B cell (primary cell): ENCODE measurements at regions not wholly inside any gene's neighbourhood (a gene's known extent, or its start where the extent isn't known, plus 50 kb on each side); places are given as distances from the start of the nearest gene placed in this dataset.

Experiments used
- ATAC-seq: fragments of 200-7000 bp; cut with Tn5 transposase; one replicate; pipeline ENCODE4 v1.10.0; 2021; ENCODE audit warnings: low read depth, mild to moderate bottlenecking, moderate number of reproducible peaks, moderate library complexity
- CTCF ChIA-PET: fragments of 350-600 bp; sonication (Branson Sonifier 250); formaldehyde crosslinking; loops from one replicate; lab custom pipeline; 2021; ENCODE audit warnings: antibody characterized with exemption, inconsistent platforms; lab: Charles Lee
- POLR2A ChIA-PET: fragments of 350-600 bp; sonication (Branson Sonifier 250); formaldehyde crosslinking; loops from one replicate; lab custom pipeline; 2021; ENCODE audit warnings: antibody characterized with exemption; lab: Charles Lee
- DNase-seq: peaks from one replicate; pipeline ENCODE4 v3.0.0; 2013
- H2AFZ ChIP-seq: 2 replicates; pipeline ENCODE4 v1.6.1; 2012; ENCODE audit warnings: mild to moderate bottlenecking, low read depth, low read length; ENCODE audit not compliant: insufficient read depth, poor library complexity, severe bottlenecking
- H3K27ac ChIP-seq, 2 donors: 1 replicate in 1 of 2; 2 replicates in 1 of 2; pipeline ENCODE4 v1.5.1; 2012 to 2013; ENCODE audit warnings: low read length in 2 of 2, mild to moderate bottlenecking in 2 of 2, moderate library complexity in 1 of 2
- H3K27me3 ChIP-seq, 4 experiments: fragments of 200-600 bp in 1 of 4; sonication (generic) in 1 of 4; replicated peaks in 1 of 4; 1 replicate in 2 of 4; 2 replicates in 2 of 4; pipeline versions ENCODE4 v1.6.1 to v1.7.0; 2013 to 2016; ENCODE audit warnings: low read length in 3 of 4, mild to moderate bottlenecking in 2 of 4, mixed read lengths in 1 of 4, moderate library complexity in 1 of 4; ENCODE audit not compliant: insufficient read depth in 4 of 4, control insufficient read depth in 3 of 4; ENCODE audit errors: control extremely low read depth in 1 of 4
- H3K36me3 ChIP-seq, 2 experiments: replicated peaks in 1 of 2; 1 replicate in 1 of 2; 2 replicates in 1 of 2; pipeline versions ENCODE4 v1.6.1 to v1.7.1; 2013; ENCODE audit warnings: low read length in 1 of 2; ENCODE audit not compliant: insufficient read depth in 2 of 2, control insufficient read depth in 1 of 2; ENCODE audit errors: control extremely low read depth in 1 of 2, extremely low read depth in 1 of 2
- H3K4me1 ChIP-seq, 2 donors: fragments of 200-600 bp in 1 of 2; sonication (generic) in 1 of 2; 1 replicate in 1 of 2; 2 replicates in 1 of 2; pipeline versions ENCODE4 v1.5.1 to v1.6.1; 2013 to 2017; ENCODE audit warnings: low read length in 2 of 2; ENCODE audit not compliant: control insufficient read depth in 2 of 2, insufficient read depth in 2 of 2
- H3K4me2 ChIP-seq: replicated peaks from 2 replicates; pipeline ENCODE3; 2012; ENCODE audit warnings: mild to moderate bottlenecking, low read depth, low read length; ENCODE audit not compliant: poor library complexity, severe bottlenecking
- H3K4me3 ChIP-seq, 5 experiments: fragments of 200-600 bp in 1 of 5; sonication (generic) in 1 of 5; 1 replicate in 3 of 5; 2 replicates in 2 of 5; pipeline versions ENCODE4 v1.5.1 to v1.7.0; 2011 to 2016; ENCODE audit warnings: low read length in 4 of 5, mild to moderate bottlenecking in 4 of 5, low read depth in 2 of 5, control low read depth in 1 of 5, moderate library complexity in 1 of 5; ENCODE audit not compliant: insufficient read depth in 1 of 5; ENCODE audit errors: control extremely low read depth in 1 of 5, extremely low read depth in 1 of 5
- H3K79me2 ChIP-seq: fragments of 200-600 bp; sonication (generic); one replicate; pipeline ENCODE4 v1.6.0; 2016; ENCODE audit warnings: low read length; ENCODE audit not compliant: control insufficient read depth, insufficient read depth
- H3K9ac ChIP-seq: fragments of 200-600 bp; sonication (generic); 2 replicates; pipeline ENCODE4 v1.6.1; 2017; ENCODE audit warnings: mild to moderate bottlenecking, low read length, moderate library complexity
- H3K9me3 ChIP-seq, 3 donors: one replicate each; pipeline versions ENCODE4 v1.6.1 to v1.7.1; 2013; ENCODE audit warnings: low read length in 2 of 3; ENCODE audit not compliant: control insufficient read depth in 2 of 3, insufficient read depth in 1 of 3; ENCODE audit errors: control extremely low read depth in 1 of 3
- H4K20me1 ChIP-seq: 2 replicates; pipeline ENCODE4 v1.6.0; 2012; ENCODE audit warnings: mild to moderate bottlenecking, low read length; ENCODE audit not compliant: insufficient read depth, control insufficient read depth, poor library complexity, severe bottlenecking
- H3K27ac Mint-ChIP-seq: one replicate; pipeline ENCODE4 v1.8.0; 2021; ENCODE audit warnings: mixed read lengths
- H3K27me3 Mint-ChIP-seq: one replicate; pipeline ENCODE4 v1.8.0; 2021; ENCODE audit warnings: mixed read lengths
- H3K4me1 Mint-ChIP-seq: one replicate; pipeline ENCODE4 v1.8.0; 2021; ENCODE audit warnings: mixed read lengths
- H3K4me3 Mint-ChIP-seq: one replicate; pipeline ENCODE4 v1.8.0; 2021; ENCODE audit warnings: mixed read lengths
- H3K9me3 Mint-ChIP-seq: one replicate; pipeline ENCODE4 v1.8.0; 2022; ENCODE audit warnings: mixed read lengths; ENCODE audit not compliant: insufficient read depth
- EZH2 ChIP-seq: IDR thresholded peaks from 2 replicates; pipeline ENCODE4 v1.6.1; 2012; ENCODE audit warnings: borderline replicate concordance, low read depth, mild to moderate bottlenecking, moderate library complexity, low read length; ENCODE audit not compliant: insufficient read depth, poor library complexity, severe bottlenecking
- WGBS: methylation state at CpG from one replicate; pipeline ENCODE4 v1.1.5; 2013; ENCODE audit warnings: missing lambda C conversion rate; ENCODE audit not compliant: insufficient coverage; 5-methylcytosine and 5-hydroxymethylcytosine counted together
- intact Hi-C: fragments of 100-400 bp; cut with micrococcal nuclease; formaldehyde crosslinking; loops from one replicate; pipeline ENCODE4 v1.10.0; 2022
- TF ChIP-seq, protein P1 (sequence below): fragments of 200-600 bp; IDR thresholded peaks from one replicate; pipeline ENCODE4 v1.8.0; 2022; ENCODE audit warnings: antibody characterized with exemption, mild to moderate bottlenecking

DNA sequence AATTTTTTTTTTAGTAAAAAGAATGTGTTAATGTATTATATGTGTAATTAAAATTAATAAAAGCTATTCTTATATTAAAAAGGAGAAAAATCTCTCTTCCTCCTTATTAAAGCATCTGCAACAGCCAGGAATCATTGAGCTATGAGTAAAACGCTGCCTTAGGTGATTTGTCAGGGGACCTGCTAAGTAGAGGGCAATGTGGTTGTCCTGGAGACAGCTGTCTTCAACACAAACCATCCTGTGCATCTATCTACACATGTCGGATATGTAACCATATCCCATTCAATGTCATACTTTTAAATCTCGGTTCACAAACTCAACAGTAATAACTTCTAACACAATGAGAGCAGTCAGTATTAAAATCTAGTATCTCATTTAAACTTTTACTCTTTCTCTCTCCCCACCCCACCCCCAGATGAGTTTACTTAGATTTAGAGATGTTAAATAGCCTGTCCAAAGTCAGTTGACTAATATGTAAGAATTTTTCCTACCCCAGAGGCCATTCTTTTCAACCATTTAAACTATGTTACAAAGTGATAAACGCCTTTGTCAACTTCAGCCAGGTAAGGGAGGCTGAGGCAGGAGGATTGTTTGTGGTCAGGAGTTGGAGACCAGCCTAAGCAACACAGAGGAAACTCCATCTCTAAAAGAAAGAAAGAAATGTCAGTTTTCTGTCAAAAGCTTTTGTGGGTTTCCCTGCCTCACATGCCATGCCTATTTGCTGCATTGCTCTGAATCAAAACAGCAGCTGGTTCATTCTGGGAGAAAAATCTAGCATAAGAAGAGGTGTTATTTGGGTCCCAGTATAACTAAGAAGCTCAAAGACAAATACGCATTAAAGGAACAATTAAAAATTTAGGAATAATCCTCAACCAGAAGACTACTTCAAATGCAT is 413.7 kb upstream of the CCDC196 start:
- no peak overlapping the region for H3K27ac Mint-ChIP-seq
- Histone ChIP-seq H3K4me2 (no peak overlapping the region), H3K27ac (no peak overlapping the region), H3K36me3 (no peaks in the 10 kb centered on the region), H3K4me3 (no peak overlapping the region), H3K4me1 (no peaks in the 10 kb centered on the region), H3K79me2 (no peaks in the 10 kb centered on the region), H3K9me3 (no peaks in the 10 kb centered on the region), H4K20me1 (no peaks in the 10 kb centered on the region), H3K9ac (no peak overlapping the region), H3K27me3 (peaks cover 0 to 4% (median 0%) of the 10 kb centered on the region in 4 experiments), H2AFZ (no peak overlapping the region)
- POLR2A ChIA-PET: no interaction called here
- intact Hi-C loops: no loop called here
- H3K27me3 Mint-ChIP-seq: peaks cover 21% of the 10 kb centered on the region
- H3K4me1 Mint-ChIP-seq: no peaks in the 10 kb centered on the region
- CTCF ChIA-PET: interaction anchor here (1.0 to 4.7 kb wide), 6 partner anchors 114 to 1090 kb away, joined by 3 to 45 read pairs (median 8); partner anchors contain the start of gene FUT8
- ATAC-seq (no peak), DNase-seq (no peak)
- TF ChIP-seq, protein P1, sequence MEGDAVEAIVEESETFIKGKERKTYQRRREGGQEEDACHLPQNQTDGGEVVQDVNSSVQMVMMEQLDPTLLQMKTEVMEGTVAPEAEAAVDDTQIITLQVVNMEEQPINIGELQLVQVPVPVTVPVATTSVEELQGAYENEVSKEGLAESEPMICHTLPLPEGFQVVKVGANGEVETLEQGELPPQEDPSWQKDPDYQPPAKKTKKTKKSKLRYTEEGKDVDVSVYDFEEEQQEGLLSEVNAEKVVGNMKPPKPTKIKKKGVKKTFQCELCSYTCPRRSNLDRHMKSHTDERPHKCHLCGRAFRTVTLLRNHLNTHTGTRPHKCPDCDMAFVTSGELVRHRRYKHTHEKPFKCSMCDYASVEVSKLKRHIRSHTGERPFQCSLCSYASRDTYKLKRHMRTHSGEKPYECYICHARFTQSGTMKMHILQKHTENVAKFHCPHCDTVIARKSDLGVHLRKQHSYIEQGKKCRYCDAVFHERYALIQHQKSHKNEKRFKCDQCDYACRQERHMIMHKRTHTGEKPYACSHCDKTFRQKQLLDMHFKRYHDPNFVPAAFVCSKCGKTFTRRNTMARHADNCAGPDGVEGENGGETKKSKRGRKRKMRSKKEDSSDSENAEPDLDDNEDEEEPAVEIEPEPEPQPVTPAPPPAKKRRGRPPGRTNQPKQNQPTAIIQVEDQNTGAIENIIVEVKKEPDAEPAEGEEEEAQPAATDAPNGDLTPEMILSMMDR: no peak
- no peak for TF ChIP-seq EZH2
- H3K4me3 Mint-ChIP-seq: no peak overlapping the region
- WGBS: 100% methylated on average over 2 of the region's 5 CpGs
- no peaks in the 10 kb centered on the region for H3K9me3 Mint-ChIP-seq

DNA sequence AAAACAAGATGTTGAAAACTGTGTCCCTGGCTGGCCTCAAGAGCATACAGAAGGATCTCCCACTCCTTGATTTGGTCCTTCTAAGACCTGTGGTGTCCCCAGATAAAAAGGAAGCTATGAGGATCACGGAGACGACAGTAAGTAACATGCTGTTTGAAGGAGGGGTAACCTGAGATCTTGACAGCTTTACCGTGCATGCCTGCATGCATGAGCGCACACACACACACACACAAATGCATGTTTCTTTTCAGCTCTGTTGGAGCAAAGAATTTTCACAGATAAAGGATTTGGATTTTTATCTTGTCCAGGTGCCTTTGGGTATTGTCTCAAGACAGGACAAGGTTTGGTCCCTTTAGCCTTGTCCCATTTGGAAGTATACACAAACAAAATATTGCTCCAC is 411.6 kb upstream of the CCDC196 start:
- peaks cover 0 to 4% (median 0%) of the 10 kb centered on the region in 4 experiments for H3K27me3 ChIP-seq
- TF ChIP-seq EZH2: no peak
- TF ChIP-seq, protein P1: no peak
- intact Hi-C loops: no loop called here
- no peaks in the 10 kb centered on the region for H3K9me3 Mint-ChIP-seq
- H3K27me3 Mint-ChIP-seq: peaks cover 22% of the 10 kb centered on the region
- H3K36me3 ChIP-seq: no peaks in the 10 kb centered on the region
- H3K4me2 ChIP-seq: no peak overlapping the region
- H3K27ac Mint-ChIP-seq: no peak overlapping the region
- H3K79me2 ChIP-seq: no peaks in the 10 kb centered on the region
- H4K20me1 ChIP-seq: no peaks in the 10 kb centered on the region
- whole genome bisulfite sequencing: no CpG with 5 or more reads among the region's 4 CpGs
- H3K9ac ChIP-seq: no peak overlapping the region
- no peak for DNase-seq
- CTCF ChIA-PET: interaction anchor here (0.5 kb wide), 1 partner anchor 1074 kb away, joined by 4 read pairs; no protein-coding TSS in a partner anchor
- no peaks in the 10 kb centered on the region for H3K9me3 ChIP-seq
- no peak overlapping the region for H2AFZ ChIP-seq
- H3K27ac ChIP-seq: no peak overlapping the region
- no peaks in the 10 kb centered on the region for H3K4me1 Mint-ChIP-seq
- POLR2A ChIA-PET: no interaction called here
- no peak overlapping the region for H3K4me3 ChIP-seq
- no peaks in the 10 kb centered on the region for H3K4me1 ChIP-seq
- no peak overlapping the region for H3K4me3 Mint-ChIP-seq
- no peak for ATAC-seq
